ENCODE measurements at regions not wholly inside any gene's neighbourhood (a gene's known extent, or its start where the extent isn't known, plus 50 kb on each side); places are given as distances from the start of the nearest gene placed in this dataset.

GRCh38 chr14:81655423-81656314 lies 122.0 kb upstream of the SEL1L start:
- TF ChIP-seq POLR2AphosphoS5 (IDR thresholded peaks at IDR 0.05; ENCODE audit: low read depth) (no peak), GABPA (IDR thresholded peaks at IDR 0.05; ENCODE audit: low read depth) (no peak), REST (IDR thresholded peaks at IDR 0.05; ENCODE audit: insufficient replicate concordance, low read depth) (no peak), SPI1 (IDR thresholded peaks at IDR 0.05; ENCODE audit: borderline replicate concordance, low read depth) (no peak), CTCF (IDR thresholded peaks at IDR 0.05; ENCODE audit: insufficient read depth, low read length) (no peak)
- no peaks in the 10 kb centered on the region for H3K27me3 ChIP-seq (ENCODE audit: insufficient read depth, poor library complexity, severe bottlenecking)
- no peak overlapping the region for H3K4me3 ChIP-seq (replicated peaks; ENCODE audit: insufficient read depth, low read length)
- no peak overlapping the region for H3K27ac ChIP-seq (replicated peaks)
- DNase-seq (ENCODE audit: low read depth in 1 of 2, low spot score in 1 of 2) = no peak

- no peak for TF ChIP-seq POLR2AphosphoS5 (IDR thresholded peaks at IDR 0.05; ENCODE audit: low read depth)
- TF ChIP-seq SPI1 (IDR thresholded peaks at IDR 0.05; ENCODE audit: borderline replicate concordance, low read depth) = no peak
- no peaks in the 10 kb centered on the region for H3K27me3 ChIP-seq (ENCODE audit: insufficient read depth, poor library complexity, severe bottlenecking)
- H3K27ac ChIP-seq (replicated peaks) = no peak overlapping the region
- H3K4me3 ChIP-seq (replicated peaks; ENCODE audit: insufficient read depth, low read length) = no peak overlapping the region
- DNase-seq (ENCODE audit: low read depth in 1 of 2, low spot score in 1 of 2) = no peak
These were observed 123.2 kb upstream of the SEL1L start for GRCh38 chr14:81656811-81657210.

- no peak for DNase-seq (ENCODE audit: low read depth in 1 of 2, low spot score in 1 of 2)
- no peaks in the 10 kb centered on the region for H3K27me3 ChIP-seq (ENCODE audit: insufficient read depth, poor library complexity, severe bottlenecking)
- H3K4me3 ChIP-seq (replicated peaks; ENCODE audit: insufficient read depth, low read length) = no peak overlapping the region
- H3K27ac ChIP-seq (replicated peaks) = no peak overlapping the region
- TF ChIP-seq POLR2AphosphoS5 (IDR thresholded peaks at IDR 0.05; ENCODE audit: low read depth) (no peak), REST (IDR thresholded peaks at IDR 0.05; ENCODE audit: insufficient replicate concordance, low read depth) (no peak), CTCF (IDR thresholded peaks at IDR 0.05; ENCODE audit: insufficient read depth, low read length) (no peak), GABPA (IDR thresholded peaks at IDR 0.05; ENCODE audit: low read depth) (no peak), SPI1 (IDR thresholded peaks at IDR 0.05; ENCODE audit: borderline replicate concordance, low read depth) (no peak)
These were observed 128.4 kb upstream of the SEL1L start for GRCh38 chr14:81662066-81662465.

GRCh38 chr14:81662570-81663197 lies 129.0 kb upstream of the SEL1L start:
- Histone ChIP-seq H3K27ac (replicated peaks) (no peak overlapping the region), H3K4me3 (replicated peaks; ENCODE audit: insufficient read depth, low read length) (no peak overlapping the region), H3K27me3 (ENCODE audit: insufficient read depth, poor library complexity, severe bottlenecking) (no peaks in the 10 kb centered on the region)
- no peak for DNase-seq (ENCODE audit: low read depth in 1 of 2, low spot score in 1 of 2)
- TF ChIP-seq REST (IDR thresholded peaks at IDR 0.05; ENCODE audit: insufficient replicate concordance, low read depth) = no peak
- TF ChIP-seq GABPA (IDR thresholded peaks at IDR 0.05; ENCODE audit: low read depth) = no peak
- TF ChIP-seq POLR2AphosphoS5 (IDR thresholded peaks at IDR 0.05; ENCODE audit: low read depth) = no peak
- TF ChIP-seq SPI1 (IDR thresholded peaks at IDR 0.05; ENCODE audit: borderline replicate concordance, low read depth) = no peak
- TF ChIP-seq CTCF (IDR thresholded peaks at IDR 0.05; ENCODE audit: insufficient read depth, low read length) = no peak
